NCI-H1436 (cell line): ENCODE measurements at regions not wholly inside any gene's neighbourhood (a gene's known extent, or its start where the extent isn't known, plus 50 kb on each side); places are given as distances from the start of the nearest gene placed in this dataset.

ENCODE experiments used
- DNase-seq: peaks from one replicate; lab custom pipeline; 2025; lab: John Stamatoyannopoulos, UW

DNA sequence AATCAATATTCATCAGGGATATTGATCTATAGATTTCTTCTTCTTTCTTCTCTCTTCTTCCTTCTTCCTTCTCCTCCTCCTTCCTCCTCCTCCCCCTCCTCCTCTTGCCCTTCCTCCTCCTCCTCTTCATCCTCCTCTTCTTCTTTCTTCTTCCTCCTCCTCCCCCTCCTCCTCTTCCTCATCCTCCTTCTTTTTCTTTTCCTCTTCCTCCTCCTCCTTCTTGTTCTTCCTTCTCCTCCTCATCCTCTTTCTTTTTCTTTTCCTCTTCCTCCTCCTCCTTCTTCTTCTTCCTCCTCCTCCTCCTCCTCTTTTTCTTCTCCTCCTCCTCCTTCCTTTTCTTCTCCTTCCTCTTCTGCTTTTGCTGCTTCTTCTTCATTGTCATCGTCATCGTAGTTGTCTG is 52.4 kb upstream of the SERINC1 start:
- no peak for DNase-seq

- DNase-seq, result peak; percentile 45
These were observed 58.9 kb upstream of the SERINC1 start for GRCh38 chr6:122530440-122531046.

DNA sequence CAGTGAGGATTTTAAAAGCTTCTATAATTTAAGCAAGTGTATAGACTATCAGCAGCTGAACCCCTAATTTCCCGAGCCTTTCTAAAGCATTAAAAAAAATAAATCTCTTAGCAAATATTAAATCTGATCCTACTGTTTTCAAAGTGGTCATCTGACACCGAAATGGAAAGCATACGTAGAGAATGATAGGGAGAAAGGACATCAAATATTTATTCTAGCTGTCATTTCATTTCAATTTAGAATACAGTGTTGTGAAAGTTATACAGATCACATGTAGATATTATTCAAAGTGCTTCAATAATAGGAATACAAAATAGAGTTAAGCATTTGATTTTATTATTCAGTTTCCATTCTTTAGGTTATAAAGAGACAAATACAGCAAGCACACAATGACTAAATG is 61.9 kb upstream of the PKIB start:
- no peak for DNase-seq

DNA sequence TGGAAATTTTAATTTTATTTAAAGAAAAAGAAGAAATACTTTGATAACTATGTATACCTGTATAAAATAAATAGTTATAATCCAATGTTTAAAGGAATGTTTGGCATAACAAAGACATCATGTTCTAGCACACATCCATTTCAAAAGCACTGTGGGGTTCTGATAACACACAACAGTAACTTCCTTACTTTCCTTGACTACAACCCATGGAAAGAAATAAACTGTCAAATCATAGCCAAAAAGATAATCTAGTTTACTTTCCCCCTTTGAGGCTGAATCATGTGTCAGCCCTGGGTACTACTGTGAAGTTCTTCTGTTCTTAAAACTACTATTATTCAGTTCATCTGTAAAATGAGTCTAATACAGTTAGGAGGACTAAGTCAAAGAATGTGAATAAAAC is 61.4 kb upstream of the PKIB start:
- no peak for DNase-seq

DNA sequence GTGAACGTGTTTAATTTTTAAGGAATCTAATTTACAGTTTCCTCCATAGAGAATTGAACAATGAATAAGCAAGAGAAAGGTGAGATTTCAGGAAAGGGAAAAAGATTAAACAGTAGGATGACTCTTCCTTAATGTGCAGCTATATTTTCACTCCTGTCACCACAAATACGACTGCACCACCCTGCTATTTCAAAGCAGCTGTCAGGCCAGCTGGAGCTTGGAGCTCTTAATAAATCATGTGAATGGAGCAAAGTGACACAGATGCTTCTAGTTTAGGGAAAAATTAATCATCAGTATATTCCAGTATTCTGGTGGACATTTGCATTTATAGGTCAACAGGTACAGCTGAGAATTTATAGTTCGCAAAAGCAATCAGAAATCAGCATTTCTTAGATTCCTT is 56.5 kb upstream of the PKIB start:
- no peak for DNase-seq

DNA sequence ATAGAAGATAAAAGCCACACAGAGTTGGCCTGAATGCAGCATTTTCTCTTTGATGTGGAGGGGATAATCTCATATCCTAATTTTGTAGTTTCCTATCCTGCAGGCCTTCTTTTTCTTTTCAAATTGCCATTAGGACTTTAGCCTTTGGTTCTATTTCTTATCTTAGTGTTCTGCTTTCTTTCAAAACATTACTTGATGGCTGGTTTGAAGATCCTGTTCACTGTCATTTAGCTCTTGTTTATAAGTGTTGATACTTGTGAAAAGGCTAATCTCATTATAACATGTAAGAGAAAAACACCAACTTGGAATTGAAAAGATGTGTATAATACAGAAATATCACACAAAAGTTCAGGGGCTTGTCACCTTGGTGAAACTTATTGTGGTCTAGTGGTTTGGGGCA is 54.6 kb upstream of the PKIB start:
- no peak for DNase-seq

- no peak for DNase-seq
These were observed 52.1 kb upstream of the PKIB start for GRCh38 chr6:122558080-122558479.
